ENCODE measurements at regions not wholly inside any gene's neighbourhood (a gene's known extent, or its start where the extent isn't known, plus 50 kb on each side); places are given as distances from the start of the nearest gene placed in this dataset.

GRCh38 chr4:46684041-46684440 is 225.0 kb downstream of the COX7B2 start:
- DNase-seq: no peak

- no peak for DNase-seq
Observed at GRCh38 chr4:46676364-46676763, 232.7 kb downstream of the COX7B2 start.

- DNase-seq: no peak
Observed at GRCh38 chr4:46674326-46674725, 234.7 kb downstream of the COX7B2 start.

- no peak for DNase-seq
Observed at GRCh38 chr4:46667790-46668189, 241.3 kb downstream of the COX7B2 start.

- no peak for DNase-seq
Observed at GRCh38 chr4:46656071-46656470, 253.0 kb downstream of the COX7B2 start.

- no peak for DNase-seq
Observed at GRCh38 chr4:46653842-46654241, 255.2 kb downstream of the COX7B2 start.

- DNase-seq: no peak
Observed at GRCh38 chr4:46649390-46649789, 259.5 kb upstream of the GABRA2 start.

- peak; percentile 40 for DNase-seq
Observed at GRCh38 chr4:46648088-46648744, 258.3 kb upstream of the GABRA2 start.

GRCh38 chr4:46645126-46645525 is 255.2 kb upstream of the GABRA2 start:
- DNase-seq: no peak

Data from hematopoietic multipotent progenitor cell treated with erythropoietin and hydrocortisone succinate and interleukin-3 and kit ligand, for 8 days (in vitro differentiated cells).